ENCODE measurements at regions not wholly inside any gene's neighbourhood (a gene's known extent, or its start where the extent isn't known, plus 50 kb on each side); places are given as distances from the start of the nearest gene placed in this dataset.

GRCh38 chr4:116734178-116734577 lies 351.2 kb downstream of the TRAM1L1 start:
- TF ChIP-seq EZH2 (IDR thresholded peaks at IDR 0.05; ENCODE audit: insufficient read depth, poor library complexity, severe bottlenecking) (no peak), EZH2phosphoT487 (IDR thresholded peaks at IDR 0.05; ENCODE audit: insufficient read depth, low read depth) (no peak)

Data from GM23248 (cell line).